GM12892 (cell line): ENCODE measurements at regions not wholly inside any gene's neighbourhood (a gene's known extent, or its start where the extent isn't known, plus 50 kb on each side); places are given as distances from the start of the nearest gene placed in this dataset.
"Not testable (repeated sequence)": the region's sequence is repeated elsewhere in the genome, so short reads cannot be mapped to it uniquely, and the experiment has no call there.

ENCODE experiments used
- POLR2A ChIP-seq: IDR thresholded peaks from 2 replicates; pipeline ENCODE4 v1.6.1; 2011; ENCODE audit warnings: low read depth, low read length, control low read depth
- POLR2AphosphoS5 ChIP-seq: IDR thresholded peaks from 2 replicates; pipeline ENCODE4 v1.6.1; 2011; ENCODE audit warnings: low read depth, low read length, control low read depth

- TF ChIP-seq POLR2A, POLR2AphosphoS5: not testable (repeated sequence)
Measured at GRCh38 chr21:5121399-5121798, 5400.0 kb upstream of the TPTE start.
